GM21390 (cell line): ENCODE measurements at regions not wholly inside any gene's neighbourhood (a gene's known extent, or its start where the extent isn't known, plus 50 kb on each side); places are given as distances from the start of the nearest gene placed in this dataset.
"Not testable (repeated sequence)": the region's sequence is repeated elsewhere in the genome, so short reads cannot be mapped to it uniquely, and the experiment has no call there.

Experiments
- ATAC-seq: cut with Tn5 transposase; IDR thresholded peaks from one replicate; pipeline ENCODE4 v1.9.1; 2021; ENCODE audit not compliant: unreplicated experiment

DNA sequence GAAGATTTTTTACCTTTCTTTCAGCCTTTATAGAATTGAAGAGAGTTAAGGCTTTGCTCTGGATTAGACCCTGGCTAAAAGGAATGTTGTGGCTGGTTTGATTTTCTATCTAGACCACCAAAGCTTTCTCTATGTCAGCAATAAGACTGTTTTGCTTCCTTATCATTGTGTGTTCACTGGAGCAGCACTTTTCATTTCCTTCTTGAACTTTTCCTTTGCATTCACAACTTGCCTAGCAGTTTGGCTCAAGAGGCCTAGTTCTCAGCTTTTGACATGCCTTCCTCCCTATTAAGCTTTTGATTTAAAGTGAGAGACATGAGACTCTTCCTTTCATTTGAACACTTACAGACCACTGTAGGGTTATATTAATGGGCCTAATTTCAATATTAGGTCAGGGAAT, 64.1 kb upstream of the USP15 start:
- ATAC-seq: no peak

DNA sequence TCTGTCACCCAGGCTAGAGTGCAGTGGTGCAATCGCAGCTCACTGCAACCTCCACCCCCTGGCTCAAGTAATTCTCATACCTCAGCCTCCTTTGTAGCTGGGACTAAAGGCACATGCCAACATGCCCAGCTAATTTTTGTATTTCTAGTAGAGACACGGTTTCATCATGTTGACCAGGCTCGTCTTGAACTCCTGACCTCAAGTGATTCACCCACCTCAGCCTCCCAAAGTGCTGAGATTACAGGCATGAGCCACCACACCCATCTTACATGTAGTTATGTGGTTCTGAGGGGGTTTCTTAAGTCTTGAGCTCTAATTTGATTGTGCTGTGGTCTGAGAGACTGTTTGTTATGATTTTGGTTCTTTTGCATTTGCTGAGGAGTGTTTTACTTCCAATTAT, 57.3 kb upstream of the USP15 start:
- not testable (repeated sequence) for ATAC-seq

DNA sequence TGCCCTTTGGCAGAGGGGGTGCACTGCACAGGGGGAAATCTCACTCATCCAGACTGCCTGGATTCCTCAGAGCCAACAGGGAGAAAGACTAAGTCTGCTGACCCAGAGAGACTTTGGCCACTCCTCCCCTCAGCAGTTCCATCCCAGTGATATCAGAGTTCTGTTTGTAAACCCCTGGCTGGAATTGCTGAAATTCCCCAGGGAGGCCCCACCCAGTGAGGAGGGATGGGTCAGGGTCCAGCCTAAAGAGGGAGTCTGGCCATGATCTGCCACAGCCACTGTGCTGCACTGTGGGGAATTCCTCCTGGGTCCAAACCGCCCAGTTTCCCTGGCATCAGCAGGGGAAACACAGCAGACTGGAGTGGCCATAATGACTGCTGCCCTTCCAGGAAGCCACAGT, 54.9 kb upstream of the USP15 start:
- ATAC-seq: no peak

DNA sequence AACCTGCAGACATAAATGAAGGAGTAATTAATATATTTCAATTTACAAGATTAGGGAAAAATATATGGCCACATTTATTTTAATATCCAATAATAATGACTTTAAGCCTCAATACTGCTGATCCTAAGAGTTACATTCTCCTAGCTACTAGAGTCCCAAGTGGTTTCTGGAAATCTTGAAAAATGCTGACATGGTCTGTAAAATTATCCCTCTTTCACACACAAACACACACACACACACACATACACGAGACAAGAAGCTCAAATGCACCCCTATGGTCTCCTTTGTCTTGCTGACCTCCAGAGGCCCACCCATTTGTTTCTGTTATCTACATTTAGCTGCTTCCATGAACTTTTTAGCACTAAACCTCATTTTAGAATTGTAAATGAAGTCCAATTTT, 53.0 kb upstream of the USP15 start:
- no peak for ATAC-seq
